T1000 (cell line): ENCODE measurements at regions not wholly inside any gene's neighbourhood (a gene's known extent, or its start where the extent isn't known, plus 50 kb on each side); places are given as distances from the start of the nearest gene placed in this dataset.
"Not testable (repeated sequence)": the region's sequence is repeated elsewhere in the genome, so short reads cannot be mapped to it uniquely, and the experiment has no call there.

Source experiments
- DNase-seq: peaks from one replicate; lab custom pipeline; 2025; ENCODE audit warnings: mixed read lengths; lab: John Stamatoyannopoulos, UW

GRCh38 chr17:64773386-64773835, 111.3 kb upstream of the SMURF2 start:
- no peak for DNase-seq

DNA sequence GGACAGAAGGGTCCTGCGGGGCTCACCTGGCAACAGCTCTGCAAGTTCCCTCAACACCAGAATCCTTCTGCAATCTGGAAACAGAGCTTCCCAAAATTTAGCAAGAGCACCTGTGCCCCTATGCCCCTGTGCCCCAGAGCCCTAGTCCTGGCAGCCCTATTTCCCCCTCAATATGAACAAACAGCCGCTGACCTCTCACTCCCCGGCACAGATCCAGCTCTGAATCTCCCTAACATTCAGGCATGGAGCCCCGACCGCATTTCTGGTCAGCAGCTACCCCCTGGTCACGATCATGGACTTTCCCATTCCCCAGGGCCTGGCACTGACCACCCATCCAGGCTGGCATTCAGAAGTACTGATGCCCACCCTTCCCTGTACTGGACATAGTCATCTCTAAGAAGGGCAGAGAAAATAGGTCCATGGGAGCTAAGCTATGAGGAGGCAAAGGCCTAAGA, 110.8 kb upstream of the SMURF2 start:
- DNase-seq, result no peak

GRCh38 chr17:64771980-64772844, 110.1 kb upstream of the SMURF2 start:
- DNase-seq, result no peak

DNA sequence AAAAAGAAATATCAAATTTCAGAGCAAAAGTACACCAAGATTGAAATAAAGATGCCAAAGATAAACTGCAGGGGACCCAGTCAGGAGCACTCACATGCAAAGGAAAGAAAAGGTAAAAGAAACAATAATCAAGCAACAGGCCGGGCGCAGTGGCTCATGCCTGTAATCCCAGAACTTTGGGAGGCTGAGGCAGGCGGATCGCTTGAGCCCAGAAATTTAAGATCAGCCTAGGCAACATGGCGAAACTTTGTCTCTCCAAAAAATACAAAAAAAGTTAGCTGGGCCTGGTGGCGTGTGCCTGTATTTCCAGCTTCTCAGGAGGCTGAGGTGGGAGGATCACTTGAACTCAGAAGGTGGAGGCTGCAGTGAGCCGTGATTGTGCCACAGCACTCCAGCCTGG, 107.6 kb upstream of the SMURF2 start:
- DNase-seq, result no peak

- DNase-seq, result no peak
Measured at GRCh38 chr17:64767269-64767997, 105.3 kb upstream of the SMURF2 start.

DNA sequence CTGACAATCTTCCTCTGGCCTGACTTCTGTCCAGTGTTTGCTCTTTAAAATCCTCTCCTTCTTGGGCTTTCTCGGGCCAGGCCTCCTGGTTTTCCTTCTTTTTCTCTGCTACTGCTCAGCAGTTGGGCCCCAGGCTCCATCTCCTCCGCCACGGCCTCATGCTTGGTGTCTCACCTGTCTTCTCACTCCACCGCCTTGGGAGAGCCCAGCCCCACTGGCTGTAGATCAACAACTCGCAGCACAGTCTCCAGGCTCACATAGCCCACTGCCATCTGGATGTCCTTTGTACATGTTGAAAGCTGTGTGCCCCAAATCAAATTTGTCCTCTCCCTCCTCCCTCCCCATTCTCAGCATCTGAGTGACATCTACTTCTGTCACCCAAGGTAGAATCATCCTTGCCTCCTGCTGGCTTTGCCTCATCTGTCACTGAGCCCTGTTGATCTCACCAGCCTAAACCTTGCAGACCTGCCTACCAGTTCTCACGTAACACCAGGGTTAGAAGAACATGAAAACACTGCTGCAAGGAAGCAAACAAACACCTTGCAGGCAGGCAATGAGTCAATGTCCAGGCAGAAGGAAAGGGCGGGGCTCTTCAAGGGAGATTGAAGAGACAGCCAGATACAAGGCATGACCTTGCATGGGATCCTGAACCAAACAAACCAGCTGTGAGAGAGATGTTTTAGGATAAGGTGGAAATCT, 103.2 kb upstream of the SMURF2 start:
- DNase-seq, result no peak

- no peak for DNase-seq
Measured at GRCh38 chr17:64750891-64751677, 89.0 kb upstream of the SMURF2 start.

DNA sequence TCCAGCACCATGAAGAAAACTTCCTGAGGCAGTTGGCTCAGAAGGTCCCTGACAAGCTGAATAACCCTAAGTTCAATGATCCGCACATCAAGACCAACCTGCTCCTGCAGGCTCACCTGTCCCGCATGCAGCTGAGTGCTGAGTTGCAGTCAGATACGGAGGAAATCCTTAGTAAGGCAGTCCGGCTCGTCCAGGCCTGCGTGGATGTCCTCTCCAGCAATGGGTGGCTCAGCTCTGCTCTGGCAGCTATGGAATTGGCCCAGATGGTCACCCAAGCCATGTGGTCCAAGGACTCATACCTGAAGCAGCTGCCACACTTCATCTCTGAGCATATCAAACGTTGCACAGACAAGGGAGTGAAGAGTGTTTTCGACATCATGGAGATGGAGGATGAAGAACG, 88.4 kb upstream of the SMURF2 start:
- no peak for DNase-seq

DNA sequence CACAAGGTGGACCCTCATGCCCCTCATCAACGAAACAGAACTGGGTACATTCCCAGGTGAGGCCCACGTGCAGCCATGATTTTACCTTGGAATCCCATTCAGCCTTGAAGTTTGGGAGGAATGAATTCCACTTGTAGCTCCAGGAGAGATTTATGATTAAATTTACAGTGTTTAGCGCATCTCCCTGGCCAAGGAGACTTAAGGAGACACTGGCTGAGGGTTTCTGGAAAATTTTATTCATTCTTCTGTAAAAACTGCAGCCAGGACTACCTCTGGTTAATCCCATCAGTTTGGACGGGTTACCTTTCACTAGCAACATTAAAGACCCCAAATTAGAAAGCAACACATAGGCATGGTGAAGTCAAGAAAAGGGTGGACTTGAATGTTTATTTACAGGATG, 87.2 kb upstream of the SMURF2 start:
- DNase-seq, result no peak

DNA sequence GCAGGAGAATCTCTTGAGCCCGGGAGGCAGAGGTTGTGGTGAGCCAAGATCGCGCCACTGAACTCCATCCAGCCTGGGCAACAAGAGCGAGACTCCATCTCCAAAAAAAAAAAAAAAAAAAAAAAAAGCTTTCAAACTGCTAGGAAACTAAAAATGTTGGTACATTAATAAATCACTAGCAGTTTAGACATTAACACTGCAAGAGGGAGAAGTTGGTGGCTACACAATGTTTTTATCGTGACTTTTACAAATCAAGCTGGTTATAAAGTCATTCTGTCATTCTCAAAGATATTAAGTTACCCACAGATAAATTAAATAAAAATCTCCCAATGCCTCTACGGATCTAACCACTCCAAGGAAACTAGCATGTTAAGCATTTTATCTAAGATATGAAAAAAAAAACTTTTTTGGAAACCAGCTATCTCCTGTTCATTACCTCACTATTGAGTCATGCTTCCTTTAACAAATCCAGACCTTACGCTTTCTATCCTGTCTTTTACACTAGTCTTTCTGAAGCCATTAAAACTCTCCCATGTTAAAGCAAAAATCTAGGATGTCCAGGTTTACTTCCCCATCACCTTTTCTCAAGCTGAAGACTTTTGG, 85.9 kb upstream of the SMURF2 start:
- no peak for DNase-seq

GRCh38 chr17:64742326-64742725, 80.2 kb upstream of the SMURF2 start:
- no peak for DNase-seq

- not testable (repeated sequence) for DNase-seq
Measured at GRCh38 chr17:64741916-64742315, 79.8 kb upstream of the SMURF2 start.

- no peak for DNase-seq
Measured at GRCh38 chr17:64741038-64741641, 79.0 kb upstream of the SMURF2 start.

DNA sequence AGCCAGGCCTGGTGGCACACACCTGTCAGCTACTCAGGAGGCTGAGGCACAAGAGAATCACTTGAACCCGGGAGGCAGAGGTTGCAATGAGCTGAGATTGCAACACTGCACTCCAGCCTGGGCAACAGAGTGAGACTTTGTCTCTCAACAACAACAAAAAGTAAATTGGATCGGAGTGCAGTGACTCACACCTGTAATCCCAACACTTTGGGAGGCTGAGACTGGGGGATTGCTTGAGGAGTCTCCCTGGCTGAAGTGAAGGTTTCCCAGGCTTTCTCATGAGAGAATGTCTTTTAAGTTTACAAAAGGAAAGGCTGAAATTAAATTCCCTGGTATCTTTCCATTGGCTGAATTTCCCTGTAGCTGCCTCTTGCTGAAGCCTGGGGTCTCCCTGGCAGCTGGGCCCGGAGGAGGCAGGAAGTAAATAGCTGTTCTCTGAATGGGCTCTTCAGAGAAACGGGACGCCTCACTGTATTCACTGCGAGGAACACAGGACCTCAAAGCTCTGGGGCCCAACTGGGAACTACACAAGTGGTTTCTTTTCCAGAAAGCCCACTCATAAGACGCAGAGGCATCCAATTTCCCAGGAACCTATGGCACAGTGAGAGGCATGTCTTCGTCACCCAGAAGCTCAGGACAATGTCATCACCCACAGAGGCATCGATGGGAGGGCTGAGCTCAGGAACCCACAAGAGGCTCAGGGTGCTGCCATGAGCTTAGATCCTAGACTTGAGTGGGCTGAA, 77.4 kb upstream of the SMURF2 start:
- no peak for DNase-seq

GRCh38 chr17:64736804-64737492, 74.8 kb upstream of the SMURF2 start:
- DNase-seq, result no peak

GRCh38 chr17:64732336-64733006, 70.4 kb upstream of the SMURF2 start:
- DNase-seq, result peak; percentile 41

DNA sequence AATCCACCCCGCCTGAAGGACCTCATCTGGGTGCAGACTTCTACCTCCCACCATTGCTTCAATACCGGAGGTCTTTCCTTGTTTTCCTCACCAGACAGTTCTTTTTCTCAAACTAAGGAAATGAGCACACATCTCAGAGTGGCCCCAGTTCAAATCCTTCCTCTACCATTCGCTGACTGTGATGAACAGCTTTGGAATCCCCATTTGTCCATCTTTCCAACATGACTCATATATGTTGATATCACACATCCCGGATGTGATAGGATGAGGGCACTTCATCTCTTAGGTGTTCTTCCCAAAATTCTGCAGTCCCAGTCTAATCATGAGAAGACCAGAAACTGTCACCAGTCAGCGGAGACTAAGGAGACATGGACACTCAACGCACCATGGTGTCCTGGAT, 67.9 kb upstream of the SMURF2 start:
- DNase-seq, result not testable (repeated sequence)

DNA sequence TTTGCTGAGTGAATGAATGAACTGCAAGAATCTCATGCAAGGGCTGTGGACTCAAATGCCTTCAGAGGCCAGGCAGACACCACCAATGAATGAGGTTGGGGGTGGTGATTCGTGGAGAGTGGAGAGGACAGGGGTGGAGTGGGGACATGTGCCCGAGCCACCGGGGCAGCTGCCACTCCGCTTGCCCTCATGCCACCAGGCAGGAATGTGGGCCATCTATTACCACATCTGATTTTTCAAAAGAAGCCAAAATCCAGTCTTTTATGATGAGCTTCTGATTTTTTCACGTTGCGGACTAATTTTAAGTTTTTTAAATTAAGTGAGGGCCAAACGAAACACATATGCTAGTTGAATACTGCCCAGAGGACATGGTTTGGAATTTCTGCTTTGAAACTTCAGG, 67.1 kb upstream of the SMURF2 start:
- no peak for DNase-seq
